NOMO-1 treated with dmso at 0.1 percent for 144 hours (cell line): ENCODE measurements at regions not wholly inside any gene's neighbourhood (a gene's known extent, or its start where the extent isn't known, plus 50 kb on each side); places are given as distances from the start of the nearest gene placed in this dataset.
"Not testable (repeated sequence)": the region's sequence is repeated elsewhere in the genome, so short reads cannot be mapped to it uniquely, and the experiment has no call there.

Experiments used
- DNase-seq: peaks from one replicate; lab custom pipeline; 2025; ENCODE audit not compliant: unreplicated experiment; lab: John Stamatoyannopoulos, UW

GRCh38 chr15:56812221-56812620 lies 78.9 kb upstream of the ZNF280D start:
- no peak for DNase-seq

- DNase-seq: no peak
These were observed 78.3 kb upstream of the ZNF280D start for GRCh38 chr15:56811586-56811985.

- DNase-seq: no peak
These were observed 74.9 kb upstream of the ZNF280D start for GRCh38 chr15:56808160-56808559.

- no peak for DNase-seq
These were observed 72.8 kb upstream of the ZNF280D start for GRCh38 chr15:56806148-56806536.

GRCh38 chr15:56805466-56806147 lies 72.3 kb upstream of the ZNF280D start:
- no peak for DNase-seq

GRCh38 chr15:56804938-56805337 lies 71.6 kb upstream of the ZNF280D start:
- no peak for DNase-seq

- no peak for DNase-seq
These were observed 71.0 kb upstream of the ZNF280D start for GRCh38 chr15:56804279-56804678.

GRCh38 chr15:56802161-56802560 lies 68.9 kb upstream of the ZNF280D start:
- no peak for DNase-seq

- no peak for DNase-seq
These were observed 65.3 kb upstream of the ZNF280D start for GRCh38 chr15:56798639-56799038.

- no peak for DNase-seq
These were observed 64.5 kb upstream of the ZNF280D start for GRCh38 chr15:56797720-56798275.

GRCh38 chr15:56795502-56795901 lies 62.2 kb upstream of the ZNF280D start:
- DNase-seq: no peak

- DNase-seq: no peak
These were observed 61.4 kb upstream of the ZNF280D start for GRCh38 chr15:56794553-56795329.

GRCh38 chr15:56794165-56794552 lies 60.9 kb upstream of the ZNF280D start:
- no peak for DNase-seq

- no peak for DNase-seq
These were observed 58.9 kb upstream of the ZNF280D start for GRCh38 chr15:56792211-56792610.

GRCh38 chr15:56791521-56791920 lies 58.2 kb upstream of the ZNF280D start:
- not testable (repeated sequence) for DNase-seq

GRCh38 chr15:56788359-56788758 lies 55.0 kb upstream of the ZNF280D start:
- no peak for DNase-seq

- DNase-seq: no peak
These were observed 53.7 kb upstream of the ZNF280D start for GRCh38 chr15:56786966-56787365.

- no peak for DNase-seq
These were observed 50.8 kb upstream of the ZNF280D start for GRCh38 chr15:56783857-56784661.

- no peak for DNase-seq
These were observed 50.0 kb upstream of the ZNF280D start for GRCh38 chr15:56783156-56783856.
